RPMI7951 (cell line): ENCODE measurements at regions not wholly inside any gene's neighbourhood (a gene's known extent, or its start where the extent isn't known, plus 50 kb on each side); places are given as distances from the start of the nearest gene placed in this dataset.

Experiments used
- DNase-seq: peaks from one replicate; pipeline ENCODE4 v3.0.0-alpha.2; 2012; ENCODE audit warnings: low read depth

GRCh38 chr9:134502266-134502791 lies 139.3 kb upstream of the COL5A1 start:
- no peak for DNase-seq

- DNase-seq = peak; percentile 98
Observed at GRCh38 chr9:134502809-134503211, 138.8 kb upstream of the COL5A1 start.

- peak; percentile 34 for DNase-seq
Observed at GRCh38 chr9:134503301-134504105, 138.1 kb upstream of the COL5A1 start.

GRCh38 chr9:134504106-134504385 lies 137.6 kb upstream of the COL5A1 start:
- DNase-seq = no peak

GRCh38 chr9:134505032-134505431 lies 136.6 kb upstream of the COL5A1 start:
- no peak for DNase-seq

- no peak for DNase-seq
Observed at GRCh38 chr9:134509281-134509680, 132.3 kb upstream of the COL5A1 start.

- DNase-seq = no peak
Observed at GRCh38 chr9:134509817-134510216, 131.8 kb upstream of the COL5A1 start.

- DNase-seq = no peak
Observed at GRCh38 chr9:134514503-134514902, 127.1 kb upstream of the COL5A1 start.

GRCh38 chr9:134515026-134515821 lies 126.4 kb upstream of the COL5A1 start:
- DNase-seq = peak; percentile 57

GRCh38 chr9:134516464-134516863 lies 125.1 kb upstream of the COL5A1 start:
- DNase-seq = no peak

GRCh38 chr9:134517069-134517680 lies 124.4 kb upstream of the COL5A1 start:
- DNase-seq = no peak

- peak; percentile 80 for DNase-seq
Observed at GRCh38 chr9:134518004-134518606, 123.5 kb upstream of the COL5A1 start.

GRCh38 chr9:134519375-134520070 lies 122.1 kb upstream of the COL5A1 start:
- DNase-seq = peak; percentile 56

- peak; percentile 37 for DNase-seq
Observed at GRCh38 chr9:134521817-134522501, 119.6 kb upstream of the COL5A1 start.

GRCh38 chr9:134522502-134522848 lies 119.1 kb upstream of the COL5A1 start:
- no peak for DNase-seq

GRCh38 chr9:134522976-134523375 lies 118.6 kb upstream of the COL5A1 start:
- no peak for DNase-seq

GRCh38 chr9:134525070-134525815 lies 116.4 kb upstream of the COL5A1 start:
- no peak for DNase-seq

- peak; percentile 90 for DNase-seq
Observed at GRCh38 chr9:134525841-134526583, 115.6 kb upstream of the COL5A1 start.
